ENCODE measurements at regions not wholly inside any gene's neighbourhood (a gene's known extent, or its start where the extent isn't known, plus 50 kb on each side); places are given as distances from the start of the nearest gene placed in this dataset.

DNA sequence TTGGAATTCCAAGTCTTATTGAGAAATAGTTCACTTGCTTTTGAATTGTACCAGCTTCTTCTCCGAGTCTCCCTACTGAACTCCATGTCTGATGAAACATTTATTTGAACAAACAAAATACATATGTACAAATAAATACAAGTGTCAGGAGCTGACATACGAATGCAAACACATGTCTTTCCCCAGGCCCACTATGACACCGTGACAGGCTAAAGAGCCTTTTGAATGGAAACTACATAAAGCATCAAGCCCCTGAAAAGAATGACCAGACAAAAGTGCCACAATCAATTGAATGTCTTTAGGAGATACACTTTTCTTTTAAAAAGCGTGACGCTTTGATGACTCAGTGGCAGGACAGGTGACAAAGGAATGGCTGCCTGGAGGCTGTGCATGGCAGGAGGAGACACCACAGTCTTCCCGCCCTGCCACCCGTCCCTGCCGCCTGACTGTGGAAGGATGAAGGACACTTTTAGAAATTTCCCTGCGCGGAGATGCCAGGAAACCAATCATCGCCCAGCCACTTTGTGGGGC, 112.4 kb upstream of the BNC2 start:
- no peaks in the 10 kb centered on the region for H3K9me3 ChIP-seq (ENCODE audit: low read depth, low read length)
- H3K4me1 ChIP-seq (ENCODE audit: insufficient read depth, low read length), result peaks cover 20% of the 10 kb centered on the region
- H2AFZ ChIP-seq (ENCODE audit: low read length), result no peak overlapping the region
- no peaks in the 10 kb centered on the region for H4K20me1 ChIP-seq (ENCODE audit: insufficient read depth, low read length)
- H3K27me3 ChIP-seq (ENCODE audit: insufficient read depth, low read length), result no peaks in the 10 kb centered on the region
- H3K4me2 ChIP-seq (ENCODE audit: insufficient read depth, low read length), result no peak overlapping the region
- no peak for DNase-seq (ENCODE audit: insufficient read length, low spot score, missing footprints)
- no peak overlapping the region for H3K4me3 ChIP-seq (ENCODE audit: insufficient read depth, low read length)
- TF ChIP-seq, protein P1, sequence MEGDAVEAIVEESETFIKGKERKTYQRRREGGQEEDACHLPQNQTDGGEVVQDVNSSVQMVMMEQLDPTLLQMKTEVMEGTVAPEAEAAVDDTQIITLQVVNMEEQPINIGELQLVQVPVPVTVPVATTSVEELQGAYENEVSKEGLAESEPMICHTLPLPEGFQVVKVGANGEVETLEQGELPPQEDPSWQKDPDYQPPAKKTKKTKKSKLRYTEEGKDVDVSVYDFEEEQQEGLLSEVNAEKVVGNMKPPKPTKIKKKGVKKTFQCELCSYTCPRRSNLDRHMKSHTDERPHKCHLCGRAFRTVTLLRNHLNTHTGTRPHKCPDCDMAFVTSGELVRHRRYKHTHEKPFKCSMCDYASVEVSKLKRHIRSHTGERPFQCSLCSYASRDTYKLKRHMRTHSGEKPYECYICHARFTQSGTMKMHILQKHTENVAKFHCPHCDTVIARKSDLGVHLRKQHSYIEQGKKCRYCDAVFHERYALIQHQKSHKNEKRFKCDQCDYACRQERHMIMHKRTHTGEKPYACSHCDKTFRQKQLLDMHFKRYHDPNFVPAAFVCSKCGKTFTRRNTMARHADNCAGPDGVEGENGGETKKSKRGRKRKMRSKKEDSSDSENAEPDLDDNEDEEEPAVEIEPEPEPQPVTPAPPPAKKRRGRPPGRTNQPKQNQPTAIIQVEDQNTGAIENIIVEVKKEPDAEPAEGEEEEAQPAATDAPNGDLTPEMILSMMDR (IDR thresholded peaks at IDR 0.05; ENCODE audit: extremely low read depth, low read depth, low read length), result no peak
- H3K27ac ChIP-seq (ENCODE audit: low read depth, low read length), result no peak overlapping the region
- H3K36me3 ChIP-seq (ENCODE audit: insufficient read depth, low read length), result no peaks in the 10 kb centered on the region
- no peaks in the 10 kb centered on the region for H3K79me2 ChIP-seq (ENCODE audit: insufficient read depth, low read length)

DNA sequence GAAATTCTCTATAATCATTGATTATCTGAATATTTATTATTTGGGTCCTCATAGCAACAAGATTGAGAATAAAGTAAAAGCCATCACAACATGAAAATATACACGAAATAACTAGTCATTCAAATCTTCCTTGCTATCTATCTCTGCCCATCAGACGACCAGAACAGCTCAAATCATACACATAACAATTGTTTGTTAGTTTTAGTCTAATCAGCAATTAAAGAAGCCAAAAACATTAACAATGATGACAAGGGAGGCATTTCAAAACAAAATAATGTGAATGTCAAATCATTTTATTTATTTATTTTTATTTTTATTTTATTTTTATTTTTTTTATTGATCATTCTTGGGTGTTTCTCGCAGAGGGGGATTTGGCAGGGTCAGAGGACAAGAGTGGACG, 106.0 kb upstream of the BNC2 start:
- Histone ChIP-seq H3K27me3 (ENCODE audit: insufficient read depth, low read length) (no peaks in the 10 kb centered on the region), H3K36me3 (ENCODE audit: insufficient read depth, low read length) (no peaks in the 10 kb centered on the region), H2AFZ (ENCODE audit: low read length) (no peak overlapping the region), H3K4me2 (ENCODE audit: insufficient read depth, low read length) (no peak overlapping the region), H3K27ac (ENCODE audit: low read depth, low read length) (no peak overlapping the region), H3K4me3 (ENCODE audit: insufficient read depth, low read length) (no peak overlapping the region), H3K79me2 (ENCODE audit: insufficient read depth, low read length) (no peaks in the 10 kb centered on the region), H3K4me1 (ENCODE audit: insufficient read depth, low read length) (no peaks in the 10 kb centered on the region), H3K9me3 (ENCODE audit: low read depth, low read length) (no peaks in the 10 kb centered on the region), H4K20me1 (ENCODE audit: insufficient read depth, low read length) (no peaks in the 10 kb centered on the region)
- DNase-seq (ENCODE audit: insufficient read length, low spot score, missing footprints), result no peak
- TF ChIP-seq, protein P1 (IDR thresholded peaks at IDR 0.05; ENCODE audit: extremely low read depth, low read depth, low read length), result no peak

DNA sequence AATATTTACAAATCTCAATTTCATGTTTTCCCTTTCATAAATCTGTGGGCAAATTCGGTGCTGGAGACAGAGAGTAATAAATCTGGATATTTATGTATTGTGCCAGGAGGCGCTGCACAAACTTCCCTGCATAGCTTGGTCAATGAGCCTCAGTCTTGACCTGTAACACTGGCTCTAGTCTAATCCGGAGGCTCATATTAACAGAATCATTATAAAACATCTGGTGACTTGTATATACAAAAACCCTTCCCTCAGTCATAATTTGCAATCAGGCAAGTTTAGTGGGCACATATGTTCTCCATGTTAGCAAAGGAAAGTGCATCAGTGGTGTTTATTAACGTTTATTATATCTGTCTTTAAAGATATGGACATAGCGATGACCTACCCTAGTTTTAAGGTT, 104.0 kb upstream of the BNC2 start:
- TF ChIP-seq, protein P1 (IDR thresholded peaks at IDR 0.05; ENCODE audit: extremely low read depth, low read depth, low read length), result no peak

DNA sequence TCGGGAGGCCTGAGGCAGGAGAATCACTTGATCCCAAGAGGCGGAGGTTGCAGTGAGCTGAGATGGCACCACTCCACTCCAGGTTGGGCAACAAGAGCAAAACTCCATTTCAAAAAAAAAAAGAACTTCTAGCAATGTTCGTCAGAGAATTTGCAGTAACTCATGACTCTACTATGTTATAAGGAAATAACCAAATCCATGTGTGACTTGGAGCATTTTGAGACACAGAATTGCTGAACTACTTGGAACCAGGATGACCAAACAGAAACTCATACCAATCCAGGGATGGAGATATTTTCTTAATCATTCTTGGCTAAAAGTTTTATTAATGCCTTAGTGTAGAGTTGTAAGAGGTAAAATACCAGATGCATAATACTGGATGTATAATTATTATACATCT, 99.9 kb upstream of the BNC2 start:
- no peaks in the 10 kb centered on the region for H4K20me1 ChIP-seq (ENCODE audit: insufficient read depth, low read length)
- H3K79me2 ChIP-seq (ENCODE audit: insufficient read depth, low read length), result no peaks in the 10 kb centered on the region
- H3K27me3 ChIP-seq (ENCODE audit: insufficient read depth, low read length), result no peaks in the 10 kb centered on the region
- H3K4me3 ChIP-seq (ENCODE audit: insufficient read depth, low read length), result no peak overlapping the region
- H3K4me2 ChIP-seq (ENCODE audit: insufficient read depth, low read length), result no peak overlapping the region
- no peaks in the 10 kb centered on the region for H3K9me3 ChIP-seq (ENCODE audit: low read depth, low read length)
- TF ChIP-seq, protein P1 (IDR thresholded peaks at IDR 0.05; ENCODE audit: extremely low read depth, low read depth, low read length), result no peak
- H3K36me3 ChIP-seq (ENCODE audit: insufficient read depth, low read length), result no peaks in the 10 kb centered on the region
- no peaks in the 10 kb centered on the region for H3K4me1 ChIP-seq (ENCODE audit: insufficient read depth, low read length)
- H2AFZ ChIP-seq (ENCODE audit: low read length), result no peak overlapping the region
- no peak overlapping the region for H3K27ac ChIP-seq (ENCODE audit: low read depth, low read length)
- peak; percentile 55 for DNase-seq (ENCODE audit: insufficient read length, low spot score, missing footprints)

More for the DNA sequence above, 104.0 kb upstream of the BNC2 start:
- Histone ChIP-seq H3K4me1 (ENCODE audit: insufficient read depth, low read length) (no peaks in the 10 kb centered on the region), H3K27me3 (ENCODE audit: insufficient read depth, low read length) (no peaks in the 10 kb centered on the region), H2AFZ (ENCODE audit: low read length) (peak overlapping the region; percentile 39), H3K4me3 (ENCODE audit: insufficient read depth, low read length) (no peak overlapping the region), H3K27ac (ENCODE audit: low read depth, low read length) (no peak overlapping the region), H3K79me2 (ENCODE audit: insufficient read depth, low read length) (no peaks in the 10 kb centered on the region), H3K36me3 (ENCODE audit: insufficient read depth, low read length) (no peaks in the 10 kb centered on the region), H3K9me3 (ENCODE audit: low read depth, low read length) (no peaks in the 10 kb centered on the region), H4K20me1 (ENCODE audit: insufficient read depth, low read length) (no peaks in the 10 kb centered on the region), H3K4me2 (ENCODE audit: insufficient read depth, low read length) (no peak overlapping the region)
- no peak for DNase-seq (ENCODE audit: insufficient read length, low spot score, missing footprints)

Data from osteoblast (primary cell).